Gastroesophageal sphincter (tissue), 3 donors: ENCODE measurements at regions not wholly inside any gene's neighbourhood (a gene's known extent, or its start where the extent isn't known, plus 50 kb on each side); places are given as distances from the start of the nearest gene placed in this dataset.

Experiments
- CTCF ChIP-seq, 4 experiments: fragments of 200-600 bp in 2 of 4; fragments of 450-650 bp in 2 of 4; sonication (generic) in 1 of 4; IDR thresholded peaks; one replicate each; pipeline ENCODE4 v1.5.1; 2017 to 2019; ENCODE audit warnings: antibody characterized with exemption in 4 of 4, mild to moderate bottlenecking in 2 of 4, moderate library complexity in 2 of 4
- EP300 ChIP-seq: sonication (generic); formaldehyde crosslinking; IDR thresholded peaks from one replicate; pipeline ENCODE4 v1.6.1; 2017; ENCODE audit warnings: antibody characterized with exemption, mild to moderate bottlenecking
- POLR2A ChIP-seq, 2 donors: fragments of 450-650 bp; IDR thresholded peaks; one replicate each; pipeline ENCODE4 v1.6.1; 2017; ENCODE audit warnings: antibody characterized with exemption in 2 of 2, mild to moderate bottlenecking in 2 of 2, moderate library complexity in 1 of 2
- POLR2AphosphoS5 ChIP-seq: sonication (generic); formaldehyde crosslinking; IDR thresholded peaks from one replicate; pipeline ENCODE4 v1.6.1; 2017; ENCODE audit warnings: antibody characterized with exemption

GRCh38 chr17:77422104-77422747 is 281.5 kb downstream of the SEC14L1 start:
- TF ChIP-seq POLR2A (IDR thresholded peaks at IDR 0.05) (no peak), CTCF (IDR thresholded peaks at IDR 0.05) (no peak), POLR2AphosphoS5 (no peak), EP300 (no peak)
